ENCODE measurements at regions not wholly inside any gene's neighbourhood (a gene's known extent, or its start where the extent isn't known, plus 50 kb on each side); places are given as distances from the start of the nearest gene placed in this dataset.

DNA sequence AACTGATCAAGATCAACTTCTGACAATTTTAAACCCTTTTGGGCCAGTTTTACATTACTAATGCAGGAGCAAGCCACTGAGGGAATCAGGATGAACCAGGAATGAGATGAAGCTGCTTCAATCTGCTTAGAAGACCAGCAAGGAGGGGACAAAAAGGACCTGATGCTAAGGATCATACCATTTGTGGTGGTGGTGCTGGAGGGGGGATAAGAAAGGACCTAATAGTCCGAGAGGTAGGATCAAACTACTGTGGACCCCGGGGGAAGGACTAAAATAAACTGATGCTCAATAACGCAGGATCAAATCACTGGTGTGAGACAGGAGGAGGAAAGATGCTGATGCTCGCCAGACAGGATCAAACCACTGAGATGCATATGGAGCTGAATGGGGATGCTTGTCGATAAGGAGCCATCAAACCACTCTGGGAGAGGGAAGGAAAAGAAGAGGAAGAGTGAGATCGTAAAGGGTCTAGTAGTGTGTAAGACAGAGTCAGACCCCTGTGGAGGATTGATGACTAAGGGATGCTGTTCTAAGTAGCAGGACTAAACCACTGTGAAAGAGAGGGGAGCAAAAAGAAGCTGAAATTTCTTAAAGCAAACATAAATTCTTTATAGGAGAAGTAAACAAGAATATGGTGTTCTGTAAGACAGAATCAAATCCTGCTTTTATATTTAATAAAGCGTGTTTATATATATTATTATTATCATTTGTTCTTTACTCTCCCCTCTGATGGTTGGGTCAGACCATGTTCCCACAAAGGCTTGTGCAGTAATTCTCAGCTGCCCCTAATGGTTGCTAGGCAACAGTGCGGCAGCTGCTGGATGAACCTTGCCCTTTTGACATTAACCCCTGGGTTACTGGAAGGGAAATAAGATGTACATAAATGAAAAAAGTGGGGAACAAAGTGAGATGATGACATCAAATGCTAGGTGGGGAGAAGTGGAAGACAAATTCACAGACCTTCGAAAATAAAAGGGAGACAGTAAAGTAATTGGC lies 432.5 kb upstream of the FGF16 start:
- TF ChIP-seq RAD21 (IDR thresholded peaks at IDR 0.05) (no peak), HNF4A (conservative IDR thresholded peaks at IDR 0.05) (peak; percentile 41 to 44)
- H3K4me3 ChIP-seq (ENCODE audit: low read depth in 1 of 3, low read length in 3 of 3): no peak overlapping the region
- no peaks in the 10 kb centered on the region for H3K4me1 ChIP-seq (ENCODE audit: control insufficient read depth in 4 of 4, insufficient read depth in 4 of 4, low read length in 3 of 4)
- no peaks in the 10 kb centered on the region for H3K9me3 ChIP-seq (ENCODE audit: control insufficient read depth in 4 of 4, low read length in 3 of 4)
- DNase-seq (ENCODE audit: low spot score): no peak
- no peak overlapping the region for H3K27ac ChIP-seq (ENCODE audit: low read depth in 1 of 2, low read length in 2 of 2)
- H3K27me3 ChIP-seq (ENCODE audit: control insufficient read depth in 4 of 4, insufficient read depth in 4 of 4, low read length in 3 of 4): no peaks in the 10 kb centered on the region
- WGBS: 27% methylated on average over 9 of the region's 9 CpGs
- no peaks in the 10 kb centered on the region for H3K36me3 ChIP-seq (ENCODE audit: control insufficient read depth in 4 of 4, insufficient read depth in 3 of 4, low read depth in 1 of 4, low read length in 3 of 4)
- no peak overlapping the region for H3K9ac ChIP-seq (ENCODE audit: low read depth in 1 of 2, low read length in 2 of 2)

DNA sequence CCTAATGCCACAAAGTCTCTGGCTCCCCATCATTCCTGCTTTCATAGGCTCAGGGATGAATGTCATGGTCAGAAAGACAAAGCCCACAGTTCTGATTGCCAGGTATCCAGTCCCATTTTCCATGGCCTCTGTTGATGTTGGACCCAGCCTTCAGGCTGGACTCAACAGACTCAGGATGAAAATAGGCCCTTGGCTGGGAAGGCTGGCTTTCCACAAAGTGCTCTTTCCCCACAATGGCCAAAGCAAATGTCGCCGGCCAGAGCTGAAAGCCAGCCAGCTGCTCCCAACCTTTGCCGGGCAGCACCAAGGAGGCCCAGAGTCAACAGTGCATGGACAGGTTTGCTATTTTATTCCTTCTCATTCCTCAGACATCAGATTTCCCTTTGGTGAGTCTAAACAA lies 430.1 kb upstream of the FGF16 start:
- no peak for TF ChIP-seq NR2F2 (IDR thresholded peaks at IDR 0.05)
- no peak for TF ChIP-seq ZBTB33 (IDR thresholded peaks at IDR 0.05)
- TF ChIP-seq REST (IDR thresholded peaks at IDR 0.05): no peak
- no peak for TF ChIP-seq FOXA1 (IDR thresholded peaks at IDR 0.05)
- no peak for TF ChIP-seq RAD21 (IDR thresholded peaks at IDR 0.05)
- TF ChIP-seq YY1 (IDR thresholded peaks at IDR 0.05): no peak
- no peak for TF ChIP-seq HNF4G (IDR thresholded peaks at IDR 0.05)
- no peak for TF ChIP-seq FOXA2 (IDR thresholded peaks at IDR 0.05)
- no peak for TF ChIP-seq HNF4A (conservative IDR thresholded peaks at IDR 0.05)
- TF ChIP-seq GABPA (IDR thresholded peaks at IDR 0.05 in 1 of 2, conservative IDR thresholded peaks at IDR 0.05 in 1 of 2): no peak
- TF ChIP-seq MAX (IDR thresholded peaks at IDR 0.05): no peak
- TF ChIP-seq CTCF (IDR thresholded peaks at IDR 0.05; ENCODE audit: low read depth, low read length, missing input control): no peak
- TF ChIP-seq, protein P1, sequence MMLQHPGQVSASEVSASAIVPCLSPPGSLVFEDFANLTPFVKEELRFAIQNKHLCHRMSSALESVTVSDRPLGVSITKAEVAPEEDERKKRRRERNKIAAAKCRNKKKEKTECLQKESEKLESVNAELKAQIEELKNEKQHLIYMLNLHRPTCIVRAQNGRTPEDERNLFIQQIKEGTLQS (IDR thresholded peaks at IDR 0.05): no peak
- TF ChIP-seq SP1 (IDR thresholded peaks at IDR 0.05): no peak
- TF ChIP-seq TAF1 (conservative IDR thresholded peaks at IDR 0.05): no peak
- no peak for TF ChIP-seq EGR1 (IDR thresholded peaks at IDR 0.05; ENCODE audit: low read depth in 2 of 2)
- TF ChIP-seq JUND (IDR thresholded peaks at IDR 0.05): no peak
- no peak for TF ChIP-seq RXRA (IDR thresholded peaks at IDR 0.05)
- Histone ChIP-seq H3K27ac (ENCODE audit: low read depth in 1 of 2, low read length in 2 of 2) (no peak overlapping the region), H3K27me3 (ENCODE audit: control insufficient read depth in 4 of 4, insufficient read depth in 4 of 4, low read length in 3 of 4) (no peaks in the 10 kb centered on the region), H3K9ac (ENCODE audit: low read depth in 1 of 2, low read length in 2 of 2) (no peak overlapping the region), H3K36me3 (ENCODE audit: control insufficient read depth in 4 of 4, insufficient read depth in 3 of 4, low read depth in 1 of 4, low read length in 3 of 4) (no peaks in the 10 kb centered on the region), H3K4me1 (ENCODE audit: control insufficient read depth in 4 of 4, insufficient read depth in 4 of 4, low read length in 3 of 4) (no peaks in the 10 kb centered on the region), H3K9me3 (ENCODE audit: control insufficient read depth in 4 of 4, low read length in 3 of 4) (no peaks in the 10 kb centered on the region), H3K4me3 (ENCODE audit: low read depth in 1 of 3, low read length in 3 of 3) (no peak overlapping the region)
- 61% methylated on average over 3 of the region's 3 CpGs for WGBS
- no peak for DNase-seq (ENCODE audit: low spot score)

Measured in liver (tissue), 8 donors.